Calu3 (cell line): ENCODE measurements at regions not wholly inside any gene's neighbourhood (a gene's known extent, or its start where the extent isn't known, plus 50 kb on each side); places are given as distances from the start of the nearest gene placed in this dataset.

Source experiments
- BruUV-seq: library from RNA; stranded (reverse); fragments of 400-500 nt; replicated peaks from 2 replicates; lab custom pipeline; 2021; lab: Mats Ljungman, UMichigan
- CTCF ChIA-PET: fragments of 300-600 bp; sonication (Branson Sonifier 250); formaldehyde crosslinking; loops from one replicate; lab custom pipeline; 2022; ENCODE audit warnings: antibody characterized with exemption; lab: Charles Lee
- DNase-seq: peaks from one replicate; pipeline ENCODE4 v3.0.0; 2022
- H3K27ac Mint-ChIP-seq: one replicate; pipeline ENCODE4 v1.8.0; 2022; ENCODE audit warnings: mixed read lengths; ENCODE audit not compliant: unreplicated experiment
- H3K27me3 Mint-ChIP-seq: one replicate; pipeline ENCODE4 v1.8.0; 2022; ENCODE audit warnings: mixed read lengths; ENCODE audit not compliant: unreplicated experiment
- H3K36me3 Mint-ChIP-seq: one replicate; pipeline ENCODE4 v1.8.0; 2022; ENCODE audit warnings: mild to moderate bottlenecking, moderate library complexity, mixed read lengths; ENCODE audit not compliant: insufficient read depth, unreplicated experiment
- H3K4me1 Mint-ChIP-seq: one replicate; pipeline ENCODE4 v1.8.0; 2022; ENCODE audit warnings: mild to moderate bottlenecking, low read depth, mixed read lengths; ENCODE audit not compliant: unreplicated experiment
- H3K4me3 Mint-ChIP-seq: one replicate; pipeline ENCODE4 v1.8.0; 2022; ENCODE audit warnings: mild to moderate bottlenecking, low read depth, moderate library complexity, mixed read lengths; ENCODE audit not compliant: unreplicated experiment
- H3K9me3 Mint-ChIP-seq: one replicate; pipeline ENCODE4 v1.8.0; 2022; ENCODE audit warnings: low read depth, mixed read lengths; ENCODE audit not compliant: unreplicated experiment
- CTCF ChIP-seq: fragments of 200-600 bp; IDR thresholded peaks from one replicate; pipeline ENCODE4 v1.8.0; 2022; ENCODE audit warnings: antibody characterized with exemption; ENCODE audit not compliant: unreplicated experiment
- intact Hi-C: fragments of 100-400 bp; cut with micrococcal nuclease; formaldehyde crosslinking; loops from one replicate; pipeline ENCODE4 v1.10.0; 2022; ENCODE audit not compliant: unreplicated experiment

GRCh38 chr2:105525201-105525600, 126.3 kb upstream of the FHL2 start:
- intact Hi-C loops: no loop called here
- Mint-ChIP-seq H3K4me3 (no peak overlapping the region), H3K27ac (no peak overlapping the region), H3K36me3 (no peaks in the 10 kb centered on the region), H3K27me3 (no peaks in the 10 kb centered on the region), H3K9me3 (no peaks in the 10 kb centered on the region), H3K4me1 (no peaks in the 10 kb centered on the region)
- TF ChIP-seq CTCF: no peak
- CTCF ChIA-PET: no interaction called here
- no TSS peak for BruUV-seq
- no peak for DNase-seq

GRCh38 chr2:105522645-105523044, 123.8 kb upstream of the FHL2 start:
- Mint-ChIP-seq H3K27ac (no peak overlapping the region), H3K4me1 (peaks cover 8% of the 10 kb centered on the region), H3K36me3 (no peaks in the 10 kb centered on the region), H3K4me3 (no peak overlapping the region), H3K9me3 (no peaks in the 10 kb centered on the region), H3K27me3 (no peaks in the 10 kb centered on the region)
- no peak for DNase-seq
- intact Hi-C loops: no loop called here
- TF ChIP-seq CTCF: no peak
- BruUV-seq: no TSS peak
- CTCF ChIA-PET: no interaction called here

GRCh38 chr2:105521616-105522015, 122.8 kb upstream of the FHL2 start:
- H3K4me1 Mint-ChIP-seq: peaks cover 8% of the 10 kb centered on the region
- intact Hi-C loops: loop anchor here (1.0 kb wide), 4 partner anchors 62 to 176 kb away; no protein-coding TSS in a partner anchor
- TF ChIP-seq CTCF: no peak
- H3K36me3 Mint-ChIP-seq: no peaks in the 10 kb centered on the region
- BruUV-seq: no TSS peak
- no peak overlapping the region for H3K27ac Mint-ChIP-seq
- no peak for DNase-seq
- no peaks in the 10 kb centered on the region for H3K9me3 Mint-ChIP-seq
- H3K4me3 Mint-ChIP-seq: no peak overlapping the region
- CTCF ChIA-PET: interaction anchor here (0.6 to 1.9 kb wide), 7 partner anchors 11 to 180 kb away, joined by 3 to 10 read pairs (median 3); no protein-coding TSS in a partner anchor
- no peaks in the 10 kb centered on the region for H3K27me3 Mint-ChIP-seq

GRCh38 chr2:105521176-105521575, 122.3 kb upstream of the FHL2 start:
- no peak overlapping the region for H3K4me3 Mint-ChIP-seq
- no peak overlapping the region for H3K27ac Mint-ChIP-seq

More at GRCh38 chr2:105521176-105521575, 122.3 kb upstream of the FHL2 start:
- no peaks in the 10 kb centered on the region for H3K36me3 Mint-ChIP-seq
- CTCF ChIA-PET: interaction anchor here (0.6 to 1.9 kb wide), 9 partner anchors 10 to 223 kb away, joined by 3 to 10 read pairs (median 3); partner anchors contain the start of gene FHL2
- TF ChIP-seq CTCF: peak; percentile 49
- no peaks in the 10 kb centered on the region for H3K27me3 Mint-ChIP-seq
- H3K9me3 Mint-ChIP-seq: no peaks in the 10 kb centered on the region
- peaks cover 8% of the 10 kb centered on the region for H3K4me1 Mint-ChIP-seq
- intact Hi-C loops: loop anchor here (1.0 kb wide), 4 partner anchors 62 to 176 kb away; no protein-coding TSS in a partner anchor
- no peak for DNase-seq
- BruUV-seq: no TSS peak
